ENCODE measurements at regions not wholly inside any gene's neighbourhood (a gene's known extent, or its start where the extent isn't known, plus 50 kb on each side); places are given as distances from the start of the nearest gene placed in this dataset.

DNA sequence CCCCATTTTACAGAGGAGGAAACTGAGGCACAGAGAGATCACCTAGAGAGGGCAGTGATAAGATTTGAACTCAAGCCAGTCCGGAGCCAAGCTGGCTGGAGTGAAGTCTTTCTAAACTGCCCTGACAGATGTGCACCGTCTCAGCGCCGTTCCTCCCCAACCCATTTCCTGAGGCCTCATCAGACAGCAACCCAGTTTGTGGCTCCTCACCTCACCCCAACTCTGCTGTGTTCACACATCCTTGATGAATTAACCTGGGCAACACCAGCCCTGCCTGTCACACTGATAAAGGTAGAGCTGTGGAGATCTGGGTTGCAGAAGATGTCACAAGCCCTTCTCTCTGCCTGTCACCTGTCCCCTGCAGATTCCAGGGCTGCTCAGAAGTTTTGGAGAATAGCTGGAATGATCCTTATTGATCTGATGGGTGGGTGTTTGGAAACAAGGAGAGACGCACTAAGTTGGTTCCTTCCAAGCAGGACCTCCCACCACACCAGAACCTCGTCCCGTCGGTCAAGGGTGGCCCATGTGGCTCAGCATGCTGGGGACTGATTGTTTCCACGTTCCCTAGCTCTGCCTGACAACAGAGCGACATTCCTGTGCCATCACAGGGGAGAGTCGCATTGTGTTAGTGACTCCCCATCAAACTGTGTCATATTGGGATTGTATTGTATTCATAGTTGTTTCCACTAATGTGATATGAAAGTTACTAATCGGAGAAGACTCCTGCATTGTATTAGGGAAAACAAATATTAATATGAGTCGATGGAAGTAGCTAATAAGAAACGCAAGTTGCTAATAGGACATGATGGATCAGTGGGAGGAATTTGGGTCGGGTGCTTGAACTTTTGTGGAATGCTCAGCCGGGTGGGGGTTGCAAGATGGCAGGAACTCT lies 200.6 kb downstream of the PHETA1 start:
- Histone ChIP-seq H3F3A (ENCODE audit: control insufficient read depth, insufficient read depth) (no peaks in the 10 kb centered on the region), H3K4me3 (ENCODE audit: low read length) (no peak overlapping the region), H3K4me1 (ENCODE audit: control insufficient read depth, low read length) (peaks cover 8% of the 10 kb centered on the region), H3K9me2 (replicated peaks; ENCODE audit: control insufficient read depth, low read length) (no peaks in the 10 kb centered on the region), H4K20me1 (ENCODE audit: control insufficient read depth, insufficient read depth, low read depth, low read length) (no peaks in the 10 kb centered on the region), H3K79me2 (ENCODE audit: control insufficient read depth, low read length) (no peaks in the 10 kb centered on the region), H3K4me2 (ENCODE audit: low read length) (no peak overlapping the region), H3K27me3 (ENCODE audit: control insufficient read depth, low read length) (no peaks in the 10 kb centered on the region), H3K36me3 (ENCODE audit: control insufficient read depth, low read length) (no peaks in the 10 kb centered on the region), H3K9me3 (ENCODE audit: control insufficient read depth, insufficient read depth, low read length) (no peaks in the 10 kb centered on the region), H3K27ac (ENCODE audit: low read depth, low read length) (no peak overlapping the region)
- TF ChIP-seq, protein P1, sequence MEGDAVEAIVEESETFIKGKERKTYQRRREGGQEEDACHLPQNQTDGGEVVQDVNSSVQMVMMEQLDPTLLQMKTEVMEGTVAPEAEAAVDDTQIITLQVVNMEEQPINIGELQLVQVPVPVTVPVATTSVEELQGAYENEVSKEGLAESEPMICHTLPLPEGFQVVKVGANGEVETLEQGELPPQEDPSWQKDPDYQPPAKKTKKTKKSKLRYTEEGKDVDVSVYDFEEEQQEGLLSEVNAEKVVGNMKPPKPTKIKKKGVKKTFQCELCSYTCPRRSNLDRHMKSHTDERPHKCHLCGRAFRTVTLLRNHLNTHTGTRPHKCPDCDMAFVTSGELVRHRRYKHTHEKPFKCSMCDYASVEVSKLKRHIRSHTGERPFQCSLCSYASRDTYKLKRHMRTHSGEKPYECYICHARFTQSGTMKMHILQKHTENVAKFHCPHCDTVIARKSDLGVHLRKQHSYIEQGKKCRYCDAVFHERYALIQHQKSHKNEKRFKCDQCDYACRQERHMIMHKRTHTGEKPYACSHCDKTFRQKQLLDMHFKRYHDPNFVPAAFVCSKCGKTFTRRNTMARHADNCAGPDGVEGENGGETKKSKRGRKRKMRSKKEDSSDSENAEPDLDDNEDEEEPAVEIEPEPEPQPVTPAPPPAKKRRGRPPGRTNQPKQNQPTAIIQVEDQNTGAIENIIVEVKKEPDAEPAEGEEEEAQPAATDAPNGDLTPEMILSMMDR (IDR thresholded peaks at IDR 0.05; ENCODE audit: low read depth, low read length, poor library complexity, severe bottlenecking), result no peak
- no peak for TF ChIP-seq EZH2phosphoT487 (IDR thresholded peaks at IDR 0.05; ENCODE audit: borderline replicate concordance, low read length)

DNA sequence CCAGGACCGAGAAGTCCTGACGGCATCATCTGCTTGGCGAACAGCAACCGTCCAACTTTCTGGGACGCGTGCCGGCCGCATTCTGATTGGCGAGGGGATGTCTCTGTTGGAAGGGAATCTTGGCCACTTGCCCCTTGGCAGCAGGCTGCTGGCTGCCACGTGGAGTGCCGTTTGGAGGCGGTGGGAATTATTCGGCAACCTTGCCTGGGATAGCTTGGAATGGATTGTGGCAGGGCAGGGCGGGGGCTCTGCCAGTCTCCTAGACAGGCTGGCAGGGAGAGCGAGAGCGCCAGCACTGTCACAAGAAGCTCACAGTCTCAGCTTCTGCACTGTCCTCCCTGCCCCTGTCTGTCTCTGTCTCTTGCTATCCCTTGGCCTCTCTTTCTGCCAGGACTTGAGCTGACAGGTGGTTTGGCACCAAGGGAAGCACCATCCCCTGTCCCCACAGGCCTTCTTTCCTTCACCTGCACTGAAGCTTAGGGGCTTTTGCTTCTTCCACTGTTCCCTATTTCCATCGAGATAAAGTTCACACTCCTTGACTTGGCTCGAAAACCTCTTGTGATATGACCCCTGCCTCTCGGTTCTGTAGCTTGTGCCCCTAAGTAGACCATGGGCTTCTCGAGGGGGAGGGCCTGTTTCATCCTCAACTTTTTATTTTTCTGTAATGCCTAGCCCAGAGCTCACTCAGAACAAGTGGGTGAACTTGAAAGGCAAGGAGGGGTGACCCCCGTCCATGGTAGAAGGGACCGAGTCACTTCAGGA lies 201.9 kb downstream of the PHETA1 start:
- no peaks in the 10 kb centered on the region for H4K20me1 ChIP-seq (ENCODE audit: control insufficient read depth, insufficient read depth, low read depth, low read length)
- H3K36me3 ChIP-seq (ENCODE audit: control insufficient read depth, low read length), result no peaks in the 10 kb centered on the region
- H3K27ac ChIP-seq (ENCODE audit: low read depth, low read length), result no peak overlapping the region
- no peaks in the 10 kb centered on the region for H3K79me2 ChIP-seq (ENCODE audit: control insufficient read depth, low read length)
- H3K27me3 ChIP-seq (ENCODE audit: control insufficient read depth, low read length), result no peaks in the 10 kb centered on the region
- H3K4me3 ChIP-seq (ENCODE audit: low read length), result no peak overlapping the region
- H3K4me1 ChIP-seq (ENCODE audit: control insufficient read depth, low read length), result peaks cover 8% of the 10 kb centered on the region
- no peaks in the 10 kb centered on the region for H3K9me3 ChIP-seq (ENCODE audit: control insufficient read depth, insufficient read depth, low read length)
- H3K4me2 ChIP-seq (ENCODE audit: low read length), result no peak overlapping the region
- H3F3A ChIP-seq (ENCODE audit: control insufficient read depth, insufficient read depth), result no peaks in the 10 kb centered on the region
- no peaks in the 10 kb centered on the region for H3K9me2 ChIP-seq (replicated peaks; ENCODE audit: control insufficient read depth, low read length)
- TF ChIP-seq, protein P1 (IDR thresholded peaks at IDR 0.05; ENCODE audit: low read depth, low read length, poor library complexity, severe bottlenecking), result no peak
- no peak for TF ChIP-seq EZH2phosphoT487 (IDR thresholded peaks at IDR 0.05; ENCODE audit: borderline replicate concordance, low read length)

GRCh38 chr12:111164833-111165525 lies 203.9 kb downstream of the PHETA1 start:
- Histone ChIP-seq H4K20me1 (ENCODE audit: control insufficient read depth, insufficient read depth, low read depth, low read length) (no peaks in the 10 kb centered on the region), H3F3A (ENCODE audit: control insufficient read depth, insufficient read depth) (no peaks in the 10 kb centered on the region)
- TF ChIP-seq EZH2phosphoT487 (IDR thresholded peaks at IDR 0.05; ENCODE audit: borderline replicate concordance, low read length), result no peak
- TF ChIP-seq, protein P1 (IDR thresholded peaks at IDR 0.05; ENCODE audit: low read depth, low read length, poor library complexity, severe bottlenecking), result no peak

More at GRCh38 chr12:111164833-111165525, 203.9 kb downstream of the PHETA1 start:
- no peaks in the 10 kb centered on the region for H3K9me2 ChIP-seq (replicated peaks; ENCODE audit: control insufficient read depth, low read length)
- no peaks in the 10 kb centered on the region for H3K79me2 ChIP-seq (ENCODE audit: control insufficient read depth, low read length)
- no peak overlapping the region for H3K4me2 ChIP-seq (ENCODE audit: low read length)
- no peak overlapping the region for H3K27ac ChIP-seq (ENCODE audit: low read depth, low read length)
- H3K9me3 ChIP-seq (ENCODE audit: control insufficient read depth, insufficient read depth, low read length), result no peaks in the 10 kb centered on the region
- no peak overlapping the region for H3K4me3 ChIP-seq (ENCODE audit: low read length)
- H3K27me3 ChIP-seq (ENCODE audit: control insufficient read depth, low read length), result no peaks in the 10 kb centered on the region
- no peaks in the 10 kb centered on the region for H3K36me3 ChIP-seq (ENCODE audit: control insufficient read depth, low read length)
- H3K4me1 ChIP-seq (ENCODE audit: control insufficient read depth, low read length), result no peaks in the 10 kb centered on the region
